ENCODE measurements at regions not wholly inside any gene's neighbourhood (a gene's known extent, or its start where the extent isn't known, plus 50 kb on each side); places are given as distances from the start of the nearest gene placed in this dataset.
"Not testable (repeated sequence)": the region's sequence is repeated elsewhere in the genome, so short reads cannot be mapped to it uniquely, and the experiment has no call there.

GRCh38 chr10:35274498-35275060, 61.7 kb upstream of the CCNY start (continued):
- TF ChIP-seq HOXA9 (CRISPR knock-in tag; IDR thresholded peaks at IDR 0.05; ENCODE audit: borderline replicate concordance) (no peak), ZNF704 (CRISPR knock-in tag; IDR thresholded peaks at IDR 0.05; ENCODE audit: borderline replicate concordance) (no peak)

DNA sequence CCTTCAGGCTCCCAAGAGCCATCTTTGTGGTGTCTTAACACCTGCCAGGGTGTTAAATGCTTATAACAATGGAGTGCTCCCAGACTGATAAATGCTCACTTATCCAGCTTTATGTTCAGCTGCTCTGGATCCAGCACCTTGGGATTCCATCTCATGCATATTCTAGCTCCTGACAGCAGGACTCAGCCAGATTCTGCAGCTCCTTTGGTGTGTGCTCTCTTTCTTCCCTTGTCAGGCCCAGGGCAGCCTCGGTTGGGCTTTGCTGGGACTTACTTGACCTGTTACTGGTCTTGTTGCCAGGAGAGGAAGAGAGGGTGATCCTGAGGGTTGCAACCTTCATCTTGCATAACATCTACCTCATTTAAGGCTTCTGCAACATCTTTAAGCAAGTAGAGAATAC, 59.4 kb upstream of the CCNY start:
- no peaks in the 10 kb centered on the region for H3K79me2 ChIP-seq (ENCODE audit: insufficient read depth, low read length)
- no peak overlapping the region for H3K4me2 ChIP-seq (ENCODE audit: low read depth, low read length)
- H3K4me3 ChIP-seq (replicated peaks in 1 of 3; ENCODE audit: insufficient read depth in 1 of 3, low read depth in 2 of 3, low read length in 3 of 3) = no peak overlapping the region
- WGBS (ENCODE audit: low lambda C conversion rate) = 0% methylated on average over 1 of the region's 1 CpG
- H3K36me3 ChIP-seq (replicated peaks in 1 of 2; ENCODE audit: control insufficient read depth in 1 of 2, insufficient read depth in 2 of 2, low read length in 2 of 2) = no peaks in the 10 kb centered on the region
- H4K20me1 ChIP-seq (ENCODE audit: insufficient read depth, low read length) = no peaks in the 10 kb centered on the region
- intact Hi-C loops (cut with micrococcal nuclease; ENCODE audit: unreplicated experiment) = no loop called here
- no peak overlapping the region for H3K27ac ChIP-seq (ENCODE audit: extremely low read length, insufficient read depth, low read length)
- ChIA-PET POLR2A (no interaction called here), CTCF (ENCODE audit: low intra/inter-chr PET ratio, low total read pairs) (no interaction called here)
- no peaks in the 10 kb centered on the region; a peak in 1 of 5 replicates for H3K27me3 ChIP-seq (ENCODE audit: control insufficient read depth in 1 of 2, insufficient read depth in 2 of 2, low read length in 2 of 2)
- H3K9ac ChIP-seq (ENCODE audit: insufficient read depth, low read depth, low read length) = no peak overlapping the region
- TF ChIP-seq ZNF382 (CRISPR knock-in tag; IDR thresholded peaks at IDR 0.05; ENCODE audit: borderline replicate concordance) (no peak), ZIK1 (CRISPR knock-in tag; IDR thresholded peaks at IDR 0.05; ENCODE audit: borderline replicate concordance, low read depth) (no peak)
- no peak for FAIRE-seq
- no peak overlapping the region for H2AFZ ChIP-seq (ENCODE audit: low read length)
- H3K9me3 ChIP-seq (ENCODE audit: low read length) = no peaks in the 10 kb centered on the region
- BruUV-seq (replicated peaks) = no TSS peak
- no peaks in the 10 kb centered on the region for H3K4me1 ChIP-seq (ENCODE audit: insufficient read depth, low read length)
- DNase-seq (ENCODE audit: low spot score) = no peak
- in situ Hi-C loops (cut with HindIII; ENCODE audit: extremely low pct_ligation_motif_present, low pct_unique_long_range_greater_than_20kb) = no loop called here
- no peak for ATAC-seq

- in situ Hi-C loops (cut with HindIII; ENCODE audit: extremely low pct_ligation_motif_present, low pct_unique_long_range_greater_than_20kb); intact Hi-C loops (cut with micrococcal nuclease; ENCODE audit: unreplicated experiment): not testable (repeated sequence)
Observed at GRCh38 chr10:35280246-35280645, 56.1 kb upstream of the CCNY start.

More at GRCh38 chr10:35280246-35280645, 56.1 kb upstream of the CCNY start:
- H3K36me3 ChIP-seq (replicated peaks in 1 of 2; ENCODE audit: control insufficient read depth in 1 of 2, insufficient read depth in 2 of 2, low read length in 2 of 2); H2AFZ ChIP-seq (ENCODE audit: low read length); CTCF ChIA-PET (ENCODE audit: low intra/inter-chr PET ratio, low total read pairs); BruUV-seq (replicated peaks); POLR2A ChIA-PET; H3K4me2 ChIP-seq (ENCODE audit: low read depth, low read length); H3K79me2 ChIP-seq (ENCODE audit: insufficient read depth, low read length); H3K27me3 ChIP-seq (ENCODE audit: control insufficient read depth in 1 of 2, insufficient read depth in 2 of 2, low read length in 2 of 2); H3K9ac ChIP-seq (ENCODE audit: insufficient read depth, low read depth, low read length); DNase-seq (ENCODE audit: low spot score); H4K20me1 ChIP-seq (ENCODE audit: insufficient read depth, low read length); H3K4me3 ChIP-seq (replicated peaks in 1 of 3; ENCODE audit: insufficient read depth in 1 of 3, low read depth in 2 of 3, low read length in 3 of 3); ATAC-seq; FAIRE-seq; H3K9me3 ChIP-seq (ENCODE audit: low read length); H3K27ac ChIP-seq (ENCODE audit: extremely low read length, insufficient read depth, low read length); H3K4me1 ChIP-seq (ENCODE audit: insufficient read depth, low read length): not testable (repeated sequence)

Data from HepG2 (cell line).